Skeletal muscle tissue (tissue), 3 donors: ENCODE measurements at regions not wholly inside any gene's neighbourhood (a gene's known extent, or its start where the extent isn't known, plus 50 kb on each side); places are given as distances from the start of the nearest gene placed in this dataset.

Source experiments
- H3K27ac ChIP-seq: one replicate; pipeline ENCODE4 v1.7.0; 2013; ENCODE audit warnings: mild to moderate bottlenecking, low read depth, low read length, inconsistent platforms
- H3K27me3 ChIP-seq, 3 donors: one replicate each; pipeline ENCODE4 v1.7.0; 2013; ENCODE audit warnings: low read length in 3 of 3; ENCODE audit not compliant: control insufficient read depth in 3 of 3, insufficient read depth in 3 of 3
- H3K36me3 ChIP-seq, 3 donors: one replicate each; pipeline ENCODE4 v1.7.0; 2013; ENCODE audit warnings: low read length in 3 of 3; ENCODE audit not compliant: control insufficient read depth in 3 of 3, insufficient read depth in 3 of 3
- H3K4me1 ChIP-seq, 3 donors: one replicate each; pipeline ENCODE4 v1.7.0; 2013; ENCODE audit warnings: low read length in 3 of 3, mild to moderate bottlenecking in 3 of 3; ENCODE audit not compliant: control insufficient read depth in 3 of 3, insufficient read depth in 3 of 3
- H3K4me3 ChIP-seq, 3 donors: one replicate each; pipeline ENCODE4 v1.7.0; 2013; ENCODE audit warnings: low read length in 3 of 3
- H3K9ac ChIP-seq, 3 donors: one replicate each; pipeline ENCODE4 v1.7.0; 2013; ENCODE audit warnings: low read length in 3 of 3, mild to moderate bottlenecking in 3 of 3, moderate library complexity in 2 of 3, low read depth in 1 of 3
- H3K9me3 ChIP-seq, 3 donors: one replicate each; pipeline ENCODE4 v1.7.0; 2013; ENCODE audit warnings: low read length in 3 of 3; ENCODE audit not compliant: control insufficient read depth in 3 of 3
- donor health status: Osteomylitis.

- H3K27ac ChIP-seq = no peak overlapping the region
- H3K27me3 ChIP-seq = no peaks in the 10 kb centered on the region
- no peak overlapping the region for H3K9ac ChIP-seq
- no peaks in the 10 kb centered on the region for H3K4me1 ChIP-seq
- no peak overlapping the region for H3K4me3 ChIP-seq
- H3K36me3 ChIP-seq = no peaks in the 10 kb centered on the region
- no peaks in the 10 kb centered on the region for H3K9me3 ChIP-seq
Observed at GRCh38 chr2:48145845-48146452, 168.5 kb upstream of the FOXN2 start.

GRCh38 chr2:48146552-48146951, 167.9 kb upstream of the FOXN2 start:
- no peaks in the 10 kb centered on the region for H3K4me1 ChIP-seq
- no peaks in the 10 kb centered on the region for H3K27me3 ChIP-seq
- H3K36me3 ChIP-seq = no peaks in the 10 kb centered on the region
- no peak overlapping the region for H3K9ac ChIP-seq
- H3K4me3 ChIP-seq = no peak overlapping the region
- no peaks in the 10 kb centered on the region for H3K9me3 ChIP-seq
- H3K27ac ChIP-seq = no peak overlapping the region

- Histone ChIP-seq H3K4me3 (no peak overlapping the region), H3K36me3 (no peaks in the 10 kb centered on the region), H3K9ac (no peak overlapping the region), H3K4me1 (no peaks in the 10 kb centered on the region), H3K9me3 (no peaks in the 10 kb centered on the region), H3K27ac (no peak overlapping the region), H3K27me3 (no peaks in the 10 kb centered on the region)
Observed at GRCh38 chr2:48147719-48148118, 166.8 kb upstream of the FOXN2 start.

- Histone ChIP-seq H3K9ac (no peak overlapping the region), H3K27me3 (no peaks in the 10 kb centered on the region), H3K36me3 (no peaks in the 10 kb centered on the region), H3K4me1 (no peaks in the 10 kb centered on the region), H3K4me3 (no peak overlapping the region), H3K27ac (no peak overlapping the region), H3K9me3 (no peaks in the 10 kb centered on the region)
Observed at GRCh38 chr2:48148841-48149430, 165.5 kb upstream of the FOXN2 start.

GRCh38 chr2:48157150-48157549, 157.3 kb upstream of the FOXN2 start:
- H3K27ac ChIP-seq = no peak overlapping the region
- no peak overlapping the region for H3K9ac ChIP-seq
- H3K4me1 ChIP-seq = no peaks in the 10 kb centered on the region
- no peaks in the 10 kb centered on the region for H3K27me3 ChIP-seq
- no peaks in the 10 kb centered on the region for H3K36me3 ChIP-seq
- no peak overlapping the region for H3K4me3 ChIP-seq
- H3K9me3 ChIP-seq = peaks cover 0 to 7% (median 3%) of the 10 kb centered on the region in 3 donors

GRCh38 chr2:48161628-48162027, 152.9 kb upstream of the FOXN2 start:
- Histone ChIP-seq H3K9ac (no peak overlapping the region), H3K27me3 (no peaks in the 10 kb centered on the region), H3K36me3 (no peaks in the 10 kb centered on the region), H3K9me3 (peaks cover 0 to 5% (median 3%) of the 10 kb centered on the region in 3 donors), H3K27ac (no peak overlapping the region), H3K4me1 (no peaks in the 10 kb centered on the region), H3K4me3 (no peak overlapping the region)

- Histone ChIP-seq H3K9ac (no peak overlapping the region), H3K4me1 (no peaks in the 10 kb centered on the region), H3K4me3 (no peak overlapping the region), H3K27me3 (no peaks in the 10 kb centered on the region), H3K27ac (no peak overlapping the region), H3K36me3 (no peaks in the 10 kb centered on the region), H3K9me3 (peaks cover 0 to 5% (median 2%) of the 10 kb centered on the region in 3 donors)
Observed at GRCh38 chr2:48162742-48163141, 151.7 kb upstream of the FOXN2 start.

- no peak overlapping the region for H3K9ac ChIP-seq
- no peak overlapping the region for H3K4me3 ChIP-seq
- no peak overlapping the region for H3K27ac ChIP-seq
- no peaks in the 10 kb centered on the region for H3K4me1 ChIP-seq
- no peaks in the 10 kb centered on the region for H3K36me3 ChIP-seq
- H3K9me3 ChIP-seq = no peaks in the 10 kb centered on the region
- no peaks in the 10 kb centered on the region for H3K27me3 ChIP-seq
Observed at GRCh38 chr2:48165070-48165753, 149.3 kb upstream of the FOXN2 start.

- no peak overlapping the region for H3K4me3 ChIP-seq
Observed at GRCh38 chr2:48169141-48169592, 145.3 kb upstream of the FOXN2 start.

GRCh38 chr2:48170281-48170680, 144.2 kb upstream of the FOXN2 start:
- no peaks in the 10 kb centered on the region for H3K9me3 ChIP-seq
- H3K9ac ChIP-seq = no peak overlapping the region
- no peak overlapping the region for H3K4me3 ChIP-seq
- no peaks in the 10 kb centered on the region for H3K36me3 ChIP-seq
- no peaks in the 10 kb centered on the region for H3K4me1 ChIP-seq
- no peaks in the 10 kb centered on the region for H3K27me3 ChIP-seq
- no peak overlapping the region for H3K27ac ChIP-seq

More at GRCh38 chr2:48169141-48169592, 145.3 kb upstream of the FOXN2 start:
- no peak overlapping the region for H3K27ac ChIP-seq
- no peaks in the 10 kb centered on the region for H3K36me3 ChIP-seq
- no peaks in the 10 kb centered on the region for H3K27me3 ChIP-seq
- H3K9ac ChIP-seq = no peak overlapping the region
- no peaks in the 10 kb centered on the region for H3K4me1 ChIP-seq
- H3K9me3 ChIP-seq = no peaks in the 10 kb centered on the region
